ENCODE measurements at regions not wholly inside any gene's neighbourhood (a gene's known extent, or its start where the extent isn't known, plus 50 kb on each side); places are given as distances from the start of the nearest gene placed in this dataset.

DNA sequence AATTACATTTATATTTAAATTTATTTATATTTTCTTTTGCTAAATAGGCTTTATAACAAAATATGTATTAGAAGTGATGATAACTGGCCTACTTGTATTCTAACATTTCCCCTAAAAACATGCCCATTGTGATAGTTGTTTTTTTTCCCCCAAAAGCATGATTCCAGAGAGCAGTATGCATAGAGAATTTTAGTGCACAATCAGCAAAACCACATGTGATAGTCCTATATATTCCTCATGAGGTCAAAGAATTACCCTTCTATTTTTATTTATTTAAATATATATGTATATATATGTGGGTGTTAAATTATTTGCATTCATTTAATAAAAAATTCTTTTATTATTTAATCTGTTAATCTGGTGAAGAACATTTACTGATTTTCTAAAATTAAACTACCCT, 78.2 kb upstream of the TLL1 start:
- H3K4me3 ChIP-seq (ENCODE audit: control insufficient read depth, low read depth, low read length) = no peak overlapping the region
- no peak for DNase-seq (ENCODE audit: low read depth)
- TF ChIP-seq, protein P1, sequence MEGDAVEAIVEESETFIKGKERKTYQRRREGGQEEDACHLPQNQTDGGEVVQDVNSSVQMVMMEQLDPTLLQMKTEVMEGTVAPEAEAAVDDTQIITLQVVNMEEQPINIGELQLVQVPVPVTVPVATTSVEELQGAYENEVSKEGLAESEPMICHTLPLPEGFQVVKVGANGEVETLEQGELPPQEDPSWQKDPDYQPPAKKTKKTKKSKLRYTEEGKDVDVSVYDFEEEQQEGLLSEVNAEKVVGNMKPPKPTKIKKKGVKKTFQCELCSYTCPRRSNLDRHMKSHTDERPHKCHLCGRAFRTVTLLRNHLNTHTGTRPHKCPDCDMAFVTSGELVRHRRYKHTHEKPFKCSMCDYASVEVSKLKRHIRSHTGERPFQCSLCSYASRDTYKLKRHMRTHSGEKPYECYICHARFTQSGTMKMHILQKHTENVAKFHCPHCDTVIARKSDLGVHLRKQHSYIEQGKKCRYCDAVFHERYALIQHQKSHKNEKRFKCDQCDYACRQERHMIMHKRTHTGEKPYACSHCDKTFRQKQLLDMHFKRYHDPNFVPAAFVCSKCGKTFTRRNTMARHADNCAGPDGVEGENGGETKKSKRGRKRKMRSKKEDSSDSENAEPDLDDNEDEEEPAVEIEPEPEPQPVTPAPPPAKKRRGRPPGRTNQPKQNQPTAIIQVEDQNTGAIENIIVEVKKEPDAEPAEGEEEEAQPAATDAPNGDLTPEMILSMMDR (IDR thresholded peaks at IDR 0.05; ENCODE audit: control insufficient read depth, insufficient read depth, low read depth, low read length, missing control alignments) = no peak

DNA sequence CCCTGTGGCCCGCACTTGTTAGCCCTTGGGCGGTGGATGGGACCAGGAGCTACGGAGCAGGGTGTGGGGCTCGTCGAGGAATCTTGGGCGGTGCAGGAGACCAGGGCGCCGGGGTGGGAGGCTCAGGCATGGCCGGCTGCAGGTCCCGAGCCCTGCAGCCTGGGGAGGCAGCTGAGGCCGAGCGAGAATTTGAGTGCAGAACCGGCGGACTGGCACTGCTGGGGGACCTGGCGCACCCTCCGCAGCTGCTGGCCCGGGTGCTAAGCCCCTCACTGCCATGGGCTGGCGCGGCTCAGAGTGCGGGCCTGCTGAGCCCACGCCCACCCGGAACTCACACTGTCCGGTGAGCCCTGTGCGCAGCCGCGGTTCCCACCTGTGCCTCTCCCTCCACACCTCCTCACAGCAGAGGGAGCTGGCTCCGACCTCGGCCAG, 73.6 kb upstream of the TLL1 start:
- no peak for DNase-seq (ENCODE audit: low read depth)
- H3K4me3 ChIP-seq (ENCODE audit: control insufficient read depth, low read depth, low read length) = no peak overlapping the region
- TF ChIP-seq, protein P1 (IDR thresholded peaks at IDR 0.05; ENCODE audit: control insufficient read depth, insufficient read depth, low read depth, low read length, missing control alignments) = no peak

DNA sequence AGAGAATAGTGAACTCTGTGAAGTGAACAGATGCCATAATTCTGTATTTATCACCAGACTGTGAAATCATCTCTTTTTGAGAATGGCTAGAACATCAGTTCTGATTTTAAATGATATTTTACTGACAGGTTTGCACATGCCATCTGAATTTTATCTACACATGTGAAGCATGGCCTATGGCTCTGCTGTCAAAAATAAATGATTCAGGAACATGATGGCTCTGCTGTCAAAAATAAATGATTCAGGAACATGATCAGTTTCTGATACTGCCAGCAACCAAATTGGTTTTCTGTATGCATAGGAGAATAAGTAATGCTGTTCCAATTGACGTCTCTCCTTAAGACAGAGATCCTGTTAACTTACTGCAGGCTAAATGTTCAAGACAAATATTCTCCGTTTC, 70.6 kb upstream of the TLL1 start:
- no peak overlapping the region for H3K4me3 ChIP-seq (ENCODE audit: control insufficient read depth, low read depth, low read length)
- DNase-seq (ENCODE audit: low read depth) = no peak
- TF ChIP-seq, protein P1 (IDR thresholded peaks at IDR 0.05; ENCODE audit: control insufficient read depth, insufficient read depth, low read depth, low read length, missing control alignments) = no peak

DNA sequence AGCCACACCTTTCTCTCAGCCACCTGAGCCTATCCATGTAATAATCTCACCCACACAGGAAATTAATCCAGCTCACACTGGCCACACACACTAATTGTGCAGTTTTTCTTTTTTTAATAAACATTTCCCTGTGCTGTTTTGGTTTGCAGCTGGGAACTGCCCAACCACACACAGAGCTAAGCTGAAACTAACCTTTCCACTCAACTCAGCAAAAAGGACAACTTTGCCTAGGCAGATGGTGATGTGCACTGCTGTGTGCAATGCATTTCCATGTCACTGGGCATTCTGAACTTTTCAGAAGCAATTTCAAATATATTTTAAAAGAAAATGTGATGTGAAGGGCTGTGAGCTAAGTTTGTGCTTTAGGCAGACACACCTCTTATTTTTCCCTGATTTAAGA, 70.0 kb upstream of the TLL1 start:
- H3K4me3 ChIP-seq (ENCODE audit: control insufficient read depth, low read depth, low read length) = no peak overlapping the region
- TF ChIP-seq, protein P1 (IDR thresholded peaks at IDR 0.05; ENCODE audit: control insufficient read depth, insufficient read depth, low read depth, low read length, missing control alignments) = no peak
- no peak for DNase-seq (ENCODE audit: low read depth)

DNA sequence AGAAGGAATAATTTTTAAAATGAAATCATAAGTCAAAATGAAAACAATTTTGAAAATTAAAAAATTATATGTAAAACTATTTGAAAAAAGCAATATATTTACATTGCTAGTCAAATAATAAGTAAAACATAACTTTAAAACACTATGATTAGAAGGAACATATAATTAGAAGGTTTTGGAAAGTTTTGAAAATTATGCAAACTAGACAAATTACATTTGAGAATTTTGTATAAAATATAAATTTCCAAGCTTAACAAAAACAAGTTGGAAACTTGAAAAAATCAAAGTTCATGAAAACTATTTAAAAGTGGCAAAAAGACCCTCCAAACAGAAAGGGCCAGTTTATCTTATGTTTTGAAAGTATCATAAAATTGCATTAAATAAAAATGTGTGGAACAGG, 67.6 kb upstream of the TLL1 start:
- DNase-seq (ENCODE audit: low read depth) = no peak
- H3K4me3 ChIP-seq (ENCODE audit: control insufficient read depth, low read depth, low read length) = no peak overlapping the region

DNA sequence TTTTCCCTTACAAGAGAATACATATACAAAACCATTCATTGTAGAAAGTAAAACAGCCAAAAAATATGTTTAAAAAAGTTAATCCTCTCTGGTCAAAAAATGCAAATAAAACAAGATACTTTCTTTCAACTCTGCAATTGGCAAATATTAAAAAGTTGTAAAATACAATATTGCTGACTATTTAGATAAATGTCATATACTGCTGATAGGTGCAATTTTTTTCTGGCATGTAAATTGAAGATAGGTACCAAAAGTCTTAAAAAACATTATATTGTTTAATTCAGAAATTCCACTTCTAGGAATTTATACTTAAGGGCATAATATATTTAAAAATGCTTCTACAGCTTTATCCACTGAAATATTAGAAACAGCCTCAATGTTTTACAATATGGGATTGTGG, 66.4 kb upstream of the TLL1 start:
- H3K4me3 ChIP-seq (ENCODE audit: control insufficient read depth, low read depth, low read length) = no peak overlapping the region
- TF ChIP-seq, protein P1 (IDR thresholded peaks at IDR 0.05; ENCODE audit: control insufficient read depth, insufficient read depth, low read depth, low read length, missing control alignments) = no peak
- no peak for DNase-seq (ENCODE audit: low read depth)

More for the DNA sequence above, 67.6 kb upstream of the TLL1 start:
- TF ChIP-seq, protein P1 (IDR thresholded peaks at IDR 0.05; ENCODE audit: control insufficient read depth, insufficient read depth, low read depth, low read length, missing control alignments) = no peak

DNA sequence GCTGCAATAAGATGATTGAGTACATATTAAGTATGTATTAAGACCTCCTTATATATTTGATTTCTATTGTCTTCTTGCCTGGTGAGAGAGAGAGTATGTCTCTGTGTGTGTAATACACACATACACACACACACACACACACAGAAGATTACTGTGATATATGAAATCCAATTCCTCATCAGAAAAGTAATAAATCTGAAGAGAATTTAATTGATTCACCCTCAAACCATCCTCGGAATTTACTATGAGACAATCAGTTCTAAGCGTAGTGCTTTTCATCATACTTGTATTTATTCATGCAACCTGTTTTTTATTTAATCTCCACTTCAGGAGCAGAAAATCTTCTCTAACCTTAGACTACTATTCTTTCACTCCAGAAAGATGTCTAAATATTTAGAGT, 62.3 kb upstream of the TLL1 start:
- no peak for DNase-seq (ENCODE audit: low read depth)
- TF ChIP-seq, protein P1 (IDR thresholded peaks at IDR 0.05; ENCODE audit: control insufficient read depth, insufficient read depth, low read depth, low read length, missing control alignments) = no peak
- H3K4me3 ChIP-seq (ENCODE audit: control insufficient read depth, low read depth, low read length) = no peak overlapping the region
